Activated gamma-delta T cell treated with Interleukin-2 at 50 U/mL for 16 hours (primary cell): ENCODE measurements at regions not wholly inside any gene's neighbourhood (a gene's known extent, or its start where the extent isn't known, plus 50 kb on each side); places are given as distances from the start of the nearest gene placed in this dataset.

Experiments
- DNase-seq: peaks from one replicate; pipeline ENCODE4 v3.0.0-alpha.2; 2020

GRCh38 chr13:86976521-86977324 is 694.4 kb upstream of the SLITRK5 start:
- no peak for DNase-seq

GRCh38 chr13:86986448-86986847 is 684.7 kb upstream of the SLITRK5 start:
- no peak for DNase-seq

GRCh38 chr13:86992251-86992650 is 678.9 kb upstream of the SLITRK5 start:
- DNase-seq: no peak

- no peak for DNase-seq
Observed at GRCh38 chr13:87003265-87003664, 667.9 kb upstream of the SLITRK5 start.

- no peak for DNase-seq
Observed at GRCh38 chr13:87005511-87005910, 665.7 kb upstream of the SLITRK5 start.

- no peak for DNase-seq
Observed at GRCh38 chr13:87035526-87035925, 635.6 kb upstream of the SLITRK5 start.

GRCh38 chr13:87042946-87043345 is 628.2 kb upstream of the SLITRK5 start:
- no peak for DNase-seq

- DNase-seq: no peak
Observed at GRCh38 chr13:87052731-87053130, 618.4 kb upstream of the SLITRK5 start.

- no peak for DNase-seq
Observed at GRCh38 chr13:87057807-87058520, 613.2 kb upstream of the SLITRK5 start.

- no peak for DNase-seq
Observed at GRCh38 chr13:87058786-87059329, 612.3 kb upstream of the SLITRK5 start.

GRCh38 chr13:87078947-87079795 is 592.0 kb upstream of the SLITRK5 start:
- no peak for DNase-seq

GRCh38 chr13:87080100-87080779 is 590.9 kb upstream of the SLITRK5 start:
- no peak for DNase-seq

- no peak for DNase-seq
Observed at GRCh38 chr13:87084192-87084591, 587.0 kb upstream of the SLITRK5 start.

- no peak for DNase-seq
Observed at GRCh38 chr13:87087741-87088140, 583.4 kb upstream of the SLITRK5 start.

GRCh38 chr13:87089391-87089790 is 581.8 kb upstream of the SLITRK5 start:
- DNase-seq: no peak

- no peak for DNase-seq
Observed at GRCh38 chr13:87093399-87093798, 577.8 kb upstream of the SLITRK5 start.

GRCh38 chr13:87094646-87095045 is 576.5 kb upstream of the SLITRK5 start:
- no peak for DNase-seq

GRCh38 chr13:87100431-87100830 is 570.7 kb upstream of the SLITRK5 start:
- DNase-seq: no peak

GRCh38 chr13:87107651-87108050 is 563.5 kb upstream of the SLITRK5 start:
- no peak for DNase-seq

GRCh38 chr13:87120476-87120875 is 550.7 kb upstream of the SLITRK5 start:
- no peak for DNase-seq

GRCh38 chr13:87122551-87122950 is 548.6 kb upstream of the SLITRK5 start:
- DNase-seq: no peak

GRCh38 chr13:87123987-87124784 is 547.0 kb upstream of the SLITRK5 start:
- DNase-seq: no peak
